HuH-7.5 (cell line): ENCODE measurements at regions not wholly inside any gene's neighbourhood (a gene's known extent, or its start where the extent isn't known, plus 50 kb on each side); places are given as distances from the start of the nearest gene placed in this dataset.
"Not testable (repeated sequence)": the region's sequence is repeated elsewhere in the genome, so short reads cannot be mapped to it uniquely, and the experiment has no call there.

Source experiments
- DNase-seq: peaks from one replicate; pipeline ENCODE4 v3.0.0; 2011; ENCODE audit warnings: low spot score

- DNase-seq, result no peak
These were observed 80.8 kb upstream of the PAX2 start for GRCh38 chr10:100664316-100665149.

DNA sequence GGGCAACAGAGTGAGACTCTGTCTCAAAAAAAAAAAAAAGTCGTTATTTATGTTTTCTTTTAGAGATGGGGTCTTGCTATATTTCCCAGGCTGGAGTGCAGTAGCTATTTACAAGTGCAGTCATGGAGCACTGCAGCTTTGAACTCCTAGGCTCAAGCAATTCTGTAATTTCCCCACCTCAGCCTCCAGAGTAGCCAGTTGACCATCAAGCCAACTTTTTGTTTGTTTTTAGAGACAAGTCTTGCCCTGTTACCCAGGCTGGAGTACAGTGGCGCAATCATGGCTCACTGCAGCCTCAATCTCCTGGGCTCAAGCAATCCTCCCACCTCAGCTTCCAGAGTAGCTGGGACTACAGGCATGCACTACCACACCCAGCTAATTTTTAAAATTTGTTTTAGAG lies 78.7 kb upstream of the PAX2 start:
- not testable (repeated sequence) for DNase-seq

DNA sequence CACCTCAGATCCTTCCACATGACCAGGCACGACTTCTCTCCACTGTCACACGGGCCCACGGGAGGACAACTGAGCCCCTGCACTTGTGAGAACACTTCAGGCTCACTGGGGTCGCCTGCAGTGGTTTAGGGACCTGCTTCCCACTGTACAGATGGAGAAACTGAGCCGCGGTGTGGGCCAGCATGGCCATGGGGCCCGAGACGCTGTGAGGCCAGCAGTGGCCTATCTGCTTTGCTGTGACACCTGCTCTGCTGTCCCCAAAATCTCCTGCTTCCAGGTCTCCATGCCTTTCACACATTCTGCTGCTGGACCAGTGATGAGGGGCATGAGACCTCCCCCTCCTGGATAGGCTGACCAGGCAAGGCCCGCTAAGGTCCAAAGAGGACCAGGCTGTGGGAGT lies 75.8 kb upstream of the PAX2 start:
- DNase-seq, result no peak

DNA sequence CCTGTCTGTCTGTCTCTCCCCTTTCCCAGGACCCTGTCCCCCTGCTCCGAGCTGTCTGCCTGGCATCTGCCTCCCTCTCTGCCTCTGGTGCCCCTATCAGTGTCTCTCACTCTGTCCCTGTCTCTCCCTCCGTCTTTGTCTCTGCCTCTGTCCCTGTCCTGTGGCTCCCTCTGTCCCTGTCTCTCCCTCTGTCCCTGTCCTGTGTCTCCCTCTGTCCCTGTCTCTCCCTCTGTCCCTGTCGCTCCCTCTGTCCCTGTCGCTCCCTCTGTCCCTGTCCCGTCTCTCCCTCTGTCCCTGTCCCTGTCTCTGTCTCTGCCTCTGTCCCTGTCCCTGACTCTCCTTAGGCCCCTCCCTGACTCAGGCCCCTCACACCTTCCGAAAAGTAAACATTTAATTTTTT lies 75.0 kb upstream of the PAX2 start:
- no peak for DNase-seq

DNA sequence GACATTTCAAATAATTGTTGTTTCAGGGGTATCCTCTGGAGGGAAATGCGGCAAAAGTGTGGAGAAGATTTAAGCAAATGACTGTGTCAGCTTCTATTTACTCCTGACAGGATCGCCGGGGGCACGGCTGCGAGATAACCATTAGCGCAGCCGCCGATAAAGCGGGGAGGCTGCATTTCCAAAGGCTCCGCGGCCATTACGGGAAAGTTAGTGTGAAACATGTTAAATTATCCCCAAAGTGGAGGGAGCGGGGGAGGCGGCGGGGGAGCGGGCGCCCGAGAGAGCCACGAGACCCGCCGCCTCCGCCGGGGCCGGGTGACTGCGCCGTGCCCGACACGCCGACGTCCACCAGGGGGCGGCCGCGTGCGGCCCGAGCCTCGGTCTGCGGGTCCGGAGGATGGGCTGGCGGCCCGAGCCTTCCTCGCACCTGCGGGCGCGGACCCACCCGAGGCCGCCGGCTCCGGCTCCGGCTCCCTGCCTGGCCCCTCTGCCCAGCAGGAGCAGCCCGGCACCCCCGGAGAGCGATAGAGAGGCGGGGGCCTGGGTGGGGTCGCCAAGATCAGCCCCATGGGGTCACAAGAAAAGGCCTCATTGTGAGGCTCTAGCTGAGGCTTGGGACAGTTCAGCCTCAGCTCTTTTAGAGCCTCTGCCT lies 74.4 kb upstream of the PAX2 start:
- DNase-seq, result peak; percentile 74

DNA sequence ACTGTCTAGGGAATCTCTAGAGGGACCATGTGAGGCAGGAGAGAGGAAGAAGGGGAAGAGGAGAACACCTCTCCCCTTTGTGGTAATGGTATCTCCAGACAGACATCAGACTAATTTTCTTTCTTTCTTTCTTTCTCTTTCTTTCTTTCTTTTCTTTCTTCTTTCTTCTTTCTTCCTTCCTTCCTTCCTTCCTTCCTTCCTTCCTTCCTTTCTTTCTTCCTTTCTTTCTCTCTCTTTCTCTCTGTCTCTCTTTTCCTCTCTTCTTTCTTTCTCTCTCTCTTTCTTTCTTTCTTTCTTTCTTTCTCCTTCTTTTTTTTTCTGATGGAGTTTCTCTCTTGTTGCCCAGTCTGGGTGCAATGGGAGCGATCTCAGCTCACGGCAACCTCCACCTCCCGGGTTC lies 73.2 kb upstream of the PAX2 start:
- no peak for DNase-seq

DNA sequence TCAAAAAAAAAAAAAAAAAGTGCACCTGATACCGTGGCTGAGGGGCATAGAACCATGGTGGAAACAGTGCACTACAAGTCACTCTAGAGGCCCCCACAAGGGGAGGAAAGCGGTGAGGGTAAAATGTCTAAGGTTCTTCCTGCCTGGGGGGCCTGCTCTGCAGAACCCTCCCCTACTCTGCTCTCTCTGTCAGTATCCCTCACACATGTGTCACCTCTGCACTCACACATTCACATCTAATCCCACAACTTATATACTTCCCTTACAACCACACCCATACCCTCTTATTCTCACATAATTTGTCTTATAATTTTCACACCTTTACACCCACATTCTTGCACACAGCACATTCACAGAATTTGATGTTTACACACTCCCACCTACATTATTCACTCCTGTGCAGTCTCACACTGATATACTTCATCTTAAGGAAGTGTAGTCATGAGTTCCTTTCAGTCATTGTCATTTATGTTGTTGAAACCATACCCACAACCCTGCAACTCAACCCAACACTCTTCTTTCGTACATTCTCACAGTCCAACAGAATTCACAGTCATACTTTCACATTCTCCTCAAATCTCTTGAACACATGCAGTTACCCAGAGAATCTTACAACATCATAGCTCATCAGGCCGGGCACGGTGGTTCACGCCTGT lies 68.0 kb upstream of the PAX2 start:
- no peak for DNase-seq

GRCh38 chr10:100679327-100679726 lies 66.1 kb upstream of the PAX2 start:
- no peak for DNase-seq

DNA sequence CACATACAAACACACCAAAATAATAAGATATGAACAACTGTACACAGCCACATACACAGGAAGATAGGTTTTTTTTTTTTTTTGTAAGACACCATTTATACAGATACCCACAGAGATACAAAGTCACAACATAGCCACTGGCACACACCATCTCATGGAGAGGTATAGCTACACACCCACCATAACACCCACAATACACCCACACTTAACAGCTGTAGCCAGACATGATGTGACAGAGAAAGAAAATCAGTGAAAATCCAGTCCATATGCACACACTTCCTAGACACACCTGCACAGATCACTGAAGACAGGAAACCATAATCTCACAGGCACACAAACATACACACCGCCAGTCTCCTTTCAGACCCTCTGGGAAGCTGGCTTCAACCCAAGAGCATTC lies 62.4 kb upstream of the PAX2 start:
- no peak for DNase-seq

GRCh38 chr10:100683545-100684300 lies 61.7 kb upstream of the PAX2 start:
- no peak for DNase-seq

- no peak for DNase-seq
These were observed 60.6 kb upstream of the PAX2 start for GRCh38 chr10:100684688-100685235.

DNA sequence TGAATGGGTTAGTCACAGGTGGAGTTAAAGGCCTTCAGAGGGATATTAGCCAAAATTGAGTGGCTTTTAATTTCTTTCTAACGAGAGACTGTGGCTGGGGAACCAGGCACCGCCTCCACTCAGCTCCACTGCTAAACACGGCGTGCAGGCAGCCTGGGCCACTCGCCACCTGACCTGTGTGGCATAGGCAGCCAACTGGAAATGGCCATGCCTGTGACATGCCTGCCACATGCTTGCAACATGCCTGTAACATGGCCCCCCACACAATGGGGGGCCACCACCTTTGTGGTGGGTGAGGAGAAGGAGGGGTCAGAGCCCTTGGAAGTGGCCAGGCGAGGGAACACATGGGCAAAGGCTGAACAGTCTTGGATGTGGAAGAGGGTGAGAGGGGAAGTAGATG lies 60.1 kb upstream of the PAX2 start:
- DNase-seq, result no peak

DNA sequence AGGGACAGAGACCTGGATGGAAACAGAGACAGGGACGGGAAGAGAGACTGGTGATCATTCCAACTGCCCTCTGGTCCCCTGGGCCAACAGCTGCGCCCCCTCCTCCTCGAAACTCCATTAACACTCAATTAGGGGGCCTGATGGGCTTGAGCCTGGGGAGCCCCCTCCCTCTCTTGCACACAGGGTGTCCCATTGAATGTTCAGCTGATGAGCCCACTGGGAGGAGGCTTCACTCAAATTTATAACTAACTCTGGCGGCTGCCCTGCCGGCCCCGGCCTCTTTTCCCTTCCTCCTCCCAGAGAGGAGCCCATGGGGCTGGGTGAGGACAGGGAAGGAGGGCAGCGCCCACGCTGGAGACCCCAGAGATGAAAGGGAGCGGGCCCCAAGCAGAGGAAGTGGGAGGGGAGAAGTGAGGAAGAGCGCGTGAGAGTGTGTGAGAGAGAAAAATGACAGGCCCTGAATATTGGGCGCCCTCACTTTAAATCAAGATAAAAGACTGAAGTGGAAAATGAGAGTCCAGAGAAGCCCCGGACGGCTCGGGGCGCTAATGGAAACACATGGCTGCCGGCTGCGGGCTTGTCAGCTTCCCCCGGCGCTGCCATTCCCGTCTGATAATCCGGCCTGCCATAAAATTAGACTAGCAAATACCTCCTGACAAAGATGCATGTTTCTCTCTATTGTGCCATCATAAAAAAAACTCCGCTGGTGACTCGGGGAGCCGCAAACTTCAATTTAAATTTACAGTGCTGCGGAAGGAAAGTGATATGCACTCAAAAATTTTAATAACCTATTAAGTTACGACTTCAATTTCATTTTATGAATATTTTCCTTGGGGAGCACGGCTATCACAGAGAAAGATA lies 58.0 kb upstream of the PAX2 start:
- DNase-seq, result no peak

GRCh38 chr10:100688201-100688600 lies 57.2 kb upstream of the PAX2 start:
- DNase-seq, result no peak

DNA sequence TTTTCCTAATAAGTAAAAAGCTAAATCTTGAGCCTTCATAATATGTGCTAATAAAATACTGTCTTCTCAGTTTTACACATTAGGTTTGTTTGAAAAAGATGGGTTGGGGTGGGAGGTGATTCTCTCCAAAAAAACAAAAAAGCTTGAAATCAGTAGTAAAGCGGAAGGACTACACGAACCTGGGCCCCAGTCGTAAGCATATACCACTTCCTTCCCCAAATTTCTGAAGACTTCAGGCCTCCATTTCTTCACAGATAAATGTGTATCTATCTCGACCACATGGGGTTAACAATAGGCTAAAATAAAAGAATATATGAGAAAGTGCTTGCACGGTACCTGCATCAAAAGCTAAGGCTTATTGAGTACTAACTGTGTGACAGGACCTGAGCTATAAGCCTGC lies 51.6 kb upstream of the PAX2 start:
- DNase-seq, result no peak
